GM19238 (cell line): ENCODE measurements at regions not wholly inside any gene's neighbourhood (a gene's known extent, or its start where the extent isn't known, plus 50 kb on each side); places are given as distances from the start of the nearest gene placed in this dataset.
"Not testable (repeated sequence)": the region's sequence is repeated elsewhere in the genome, so short reads cannot be mapped to it uniquely, and the experiment has no call there.

Experiments used
- DNase-seq: peaks from one replicate; pipeline ENCODE4 v3.0.0; 2011; ENCODE audit warnings: low spot score; ENCODE audit not compliant: insufficient read length

GRCh38 chr6:19584207-19584606, 253.0 kb upstream of the ID4 start:
- not testable (repeated sequence) for DNase-seq

- no peak for DNase-seq
Measured at GRCh38 chr6:19587238-19587942, 249.8 kb upstream of the ID4 start.

DNA sequence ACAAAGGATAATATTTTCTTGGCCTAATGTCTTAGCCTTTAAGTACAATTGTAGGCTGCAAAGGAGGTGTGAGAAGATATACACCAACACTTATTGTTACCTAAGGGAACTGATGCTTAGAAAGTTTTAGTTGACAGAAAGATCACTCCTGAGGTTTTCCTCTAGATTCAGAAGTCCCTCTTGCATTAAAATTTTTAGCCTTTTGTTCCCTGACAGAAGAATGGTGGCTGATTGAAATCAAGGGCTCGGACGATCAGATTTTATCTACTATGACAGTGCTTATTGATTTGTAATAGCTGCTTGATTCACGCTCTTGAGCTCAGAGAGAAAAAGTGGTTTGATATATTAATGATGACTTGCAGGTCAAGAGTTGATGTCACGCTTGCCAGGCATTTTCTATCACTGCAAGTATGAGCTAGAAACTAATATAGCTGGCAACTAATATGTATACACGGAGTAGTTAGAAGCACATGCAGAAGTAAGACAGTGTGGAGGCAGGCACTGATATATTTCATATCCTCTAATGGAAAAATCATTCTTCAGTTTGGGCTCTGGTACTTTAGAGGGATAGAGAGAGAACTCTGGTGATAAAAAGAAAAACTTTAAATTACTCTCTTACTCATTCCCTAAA, 246.6 kb upstream of the ID4 start:
- DNase-seq, result no peak

DNA sequence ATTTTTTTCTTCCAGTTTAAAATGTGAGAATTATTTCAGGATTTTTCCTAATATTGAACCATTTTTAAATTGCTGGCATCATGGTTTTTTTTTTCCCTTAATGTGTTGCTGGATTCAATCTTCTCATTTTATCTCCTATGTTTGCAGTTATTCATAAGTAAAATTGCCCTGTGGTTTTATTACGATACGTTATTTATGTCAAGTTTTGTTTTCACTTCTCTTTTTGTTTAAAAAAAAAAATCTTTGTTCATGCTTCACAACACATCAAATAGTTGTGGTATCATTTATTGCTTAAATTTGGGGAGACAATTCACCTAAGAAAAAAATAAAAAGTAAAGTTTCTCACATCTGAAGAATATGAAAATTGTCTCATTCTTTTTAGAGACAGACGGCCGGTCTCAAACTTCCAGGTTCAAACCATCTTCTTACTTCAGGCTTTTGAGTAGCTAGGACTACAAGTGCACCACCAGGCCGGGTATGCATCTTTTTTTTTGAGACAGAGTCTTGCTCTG, 239.3 kb upstream of the ID4 start:
- no peak for DNase-seq

GRCh38 chr6:19599796-19600464, 237.2 kb upstream of the ID4 start:
- no peak for DNase-seq

DNA sequence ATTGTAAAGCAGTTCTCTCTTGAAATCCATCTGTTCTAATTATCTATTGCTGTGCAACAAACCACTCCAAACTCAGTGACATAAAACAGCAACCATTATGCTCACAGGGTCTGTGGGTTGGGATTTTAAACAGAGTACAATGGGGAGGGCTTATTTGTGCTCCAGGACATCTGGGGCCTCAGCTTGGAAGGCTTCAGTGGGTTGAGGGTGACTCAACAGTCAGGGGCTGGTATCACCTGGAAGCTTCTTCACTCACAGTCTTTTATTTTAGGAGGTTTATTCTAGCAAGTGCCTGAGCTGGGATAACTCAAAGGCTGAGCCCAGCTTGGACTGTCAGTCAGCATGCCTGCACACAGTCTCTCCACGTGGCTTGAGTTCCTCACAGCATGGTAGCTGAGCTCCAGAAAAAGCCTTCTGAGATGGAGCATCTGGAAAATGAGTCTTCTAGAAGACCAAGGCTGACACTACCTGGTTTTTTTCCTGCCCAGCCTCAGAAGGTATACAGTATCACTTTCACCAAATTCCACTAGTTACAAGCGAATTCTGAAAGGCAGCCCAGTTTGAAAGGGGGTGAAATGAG, 234.6 kb upstream of the ID4 start:
- DNase-seq, result no peak

DNA sequence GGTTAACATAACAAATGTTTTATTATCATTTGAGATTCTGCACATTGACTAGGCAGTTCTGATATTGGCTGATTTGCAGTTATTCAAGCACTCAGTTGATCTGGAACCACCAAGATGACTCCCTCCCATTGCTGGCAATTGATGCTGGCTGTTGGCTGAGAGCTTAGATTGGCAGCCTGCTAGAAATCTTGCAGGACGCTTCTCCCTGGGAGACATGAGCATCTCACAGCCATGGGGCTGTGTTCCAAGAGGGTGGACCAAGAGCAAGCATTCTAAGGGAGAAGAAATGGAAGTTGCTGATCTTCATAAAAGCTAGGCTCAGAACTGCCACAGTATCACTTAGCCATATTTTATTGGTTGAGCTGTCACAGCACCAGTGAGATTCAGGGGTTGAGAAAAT, 233.4 kb upstream of the ID4 start:
- DNase-seq, result no peak

DNA sequence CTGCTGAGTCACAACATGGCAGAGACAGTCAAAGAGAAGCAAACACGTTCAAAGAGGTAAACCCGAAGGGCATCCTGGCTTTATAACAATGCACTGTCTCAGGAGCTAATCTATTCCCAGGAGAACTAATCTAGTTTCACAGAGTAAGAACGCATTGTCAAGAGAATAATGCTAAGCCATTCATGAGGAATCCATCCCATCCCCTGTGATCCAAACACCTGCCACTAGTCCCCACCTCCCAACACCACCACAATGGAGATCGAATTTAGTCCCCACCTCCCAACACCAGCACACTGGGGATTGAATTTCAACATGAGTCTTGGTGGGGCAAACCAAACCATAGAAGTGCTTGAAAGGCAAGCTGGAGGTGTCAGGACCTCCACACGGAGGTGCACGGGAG, 231.5 kb upstream of the ID4 start:
- DNase-seq, result no peak

- no peak for DNase-seq
Measured at GRCh38 chr6:19608546-19608945, 228.6 kb upstream of the ID4 start.

GRCh38 chr6:19609972-19610641, 227.1 kb upstream of the ID4 start:
- DNase-seq, result no peak

DNA sequence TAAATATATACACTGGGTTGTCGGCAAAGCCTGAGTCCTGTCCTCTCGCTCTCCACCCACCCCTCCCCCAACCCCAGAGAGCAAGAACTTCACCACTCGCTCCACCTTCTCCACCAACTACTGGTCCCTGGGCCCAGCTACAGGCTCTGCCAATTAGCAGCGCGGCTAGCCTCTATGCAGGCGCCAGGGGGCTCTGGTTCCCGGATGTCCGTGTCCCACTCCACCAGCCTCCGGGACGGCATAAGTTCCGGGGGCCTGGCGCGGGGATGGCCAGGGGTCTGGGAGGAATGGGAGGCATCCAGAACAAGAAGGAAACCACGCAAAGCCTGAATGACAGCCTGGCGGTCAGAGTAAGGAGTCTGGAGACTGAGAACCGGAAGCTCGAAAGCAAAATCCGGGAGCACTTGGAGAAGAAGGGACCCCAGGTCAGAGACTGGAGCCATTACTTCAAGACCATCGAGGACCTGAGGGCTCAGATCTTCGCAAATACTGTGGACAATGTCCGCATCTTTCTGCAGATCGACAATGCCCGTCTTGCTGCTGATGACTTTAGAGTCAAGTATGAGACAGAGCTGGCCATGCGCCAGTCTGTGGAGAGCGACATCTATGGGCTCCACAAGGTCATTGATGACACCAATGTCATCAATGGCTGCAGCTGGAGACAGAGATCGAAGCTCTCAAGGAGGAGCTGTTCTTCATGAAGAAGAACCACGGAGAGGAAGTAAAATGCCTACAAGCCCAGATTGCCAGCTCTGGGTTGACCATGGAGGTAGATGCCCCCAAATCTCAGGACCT, 224.3 kb upstream of the ID4 start:
- not testable (repeated sequence) for DNase-seq

DNA sequence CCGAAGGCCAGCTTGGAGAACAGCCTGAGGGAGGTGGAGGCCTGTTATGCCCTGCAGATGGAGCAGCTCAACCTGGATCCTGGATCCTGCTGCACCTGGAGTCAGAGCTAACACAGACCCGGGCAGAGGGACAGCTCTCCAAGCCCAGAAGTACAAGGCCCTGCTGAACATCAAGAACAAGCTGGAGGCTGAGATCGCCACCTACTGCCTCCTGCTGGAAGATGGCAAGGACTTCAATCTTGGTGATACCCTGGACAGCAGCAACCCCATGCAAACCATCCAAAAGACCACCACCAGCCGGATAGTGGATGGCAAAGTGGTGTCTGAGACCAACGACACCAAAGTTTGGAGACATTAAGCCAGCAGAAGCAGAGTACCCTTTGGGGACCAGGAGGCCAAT, 223.5 kb upstream of the ID4 start:
- no peak for DNase-seq

DNA sequence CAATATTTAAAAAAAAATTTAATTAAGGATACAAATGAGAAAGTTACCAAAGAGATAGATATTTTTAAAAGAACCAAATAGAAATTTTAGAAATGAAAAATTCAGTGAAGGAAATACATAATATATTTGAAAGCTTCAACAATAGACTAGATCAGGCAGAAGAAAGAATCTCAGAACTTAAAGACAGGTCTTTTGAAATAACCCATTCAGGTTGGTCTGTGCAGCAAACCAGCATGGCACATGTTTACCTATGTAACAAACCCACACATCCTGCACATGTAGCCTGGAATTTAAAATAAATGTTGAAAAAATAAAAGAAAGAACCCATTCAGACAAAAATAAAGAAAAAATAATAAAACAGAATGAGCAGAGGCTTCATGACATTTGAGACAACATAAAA, 221.1 kb upstream of the ID4 start:
- DNase-seq, result no peak

DNA sequence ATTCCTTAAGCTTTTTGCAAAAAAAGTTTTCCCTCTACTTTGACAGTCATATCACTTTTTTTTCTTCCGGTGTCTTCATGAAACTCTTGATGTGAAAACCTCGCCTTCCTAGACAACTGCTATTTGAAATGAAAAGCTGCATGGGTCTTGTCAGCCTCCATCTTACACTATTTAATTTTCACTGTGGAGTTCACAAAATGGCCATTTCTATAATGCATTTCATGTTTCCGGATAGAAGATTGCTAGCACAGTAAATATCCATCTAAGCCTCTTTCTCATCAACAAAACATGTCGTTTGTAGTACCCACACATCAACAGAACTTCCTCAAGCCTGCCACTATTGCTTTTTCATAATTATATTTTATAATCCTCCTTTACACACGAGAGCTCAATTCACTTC, 204.9 kb upstream of the ID4 start:
- no peak for DNase-seq

GRCh38 chr6:19632786-19633185, 204.4 kb upstream of the ID4 start:
- DNase-seq, result no peak

- DNase-seq, result no peak
Measured at GRCh38 chr6:19635728-19636127, 201.4 kb upstream of the ID4 start.

DNA sequence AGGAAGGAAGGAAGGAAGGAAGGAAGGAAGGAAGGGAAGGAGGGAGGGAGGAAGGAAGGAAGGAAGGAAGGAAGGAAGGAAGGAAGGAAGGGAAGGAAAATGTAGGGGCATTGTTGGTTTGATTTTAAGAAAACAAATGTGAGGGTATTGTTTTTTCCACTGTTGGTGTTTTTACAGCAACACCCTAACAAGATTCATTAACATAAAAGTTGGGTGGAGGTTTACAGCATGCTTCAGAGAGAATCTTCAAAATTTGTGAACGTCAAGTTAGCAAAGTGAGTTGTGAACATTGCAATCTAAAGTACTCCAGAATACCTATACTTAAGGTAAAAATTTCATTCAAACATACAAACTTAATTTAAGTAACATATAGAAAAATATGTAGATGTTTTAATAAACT, 200.2 kb upstream of the ID4 start:
- DNase-seq, result no peak

DNA sequence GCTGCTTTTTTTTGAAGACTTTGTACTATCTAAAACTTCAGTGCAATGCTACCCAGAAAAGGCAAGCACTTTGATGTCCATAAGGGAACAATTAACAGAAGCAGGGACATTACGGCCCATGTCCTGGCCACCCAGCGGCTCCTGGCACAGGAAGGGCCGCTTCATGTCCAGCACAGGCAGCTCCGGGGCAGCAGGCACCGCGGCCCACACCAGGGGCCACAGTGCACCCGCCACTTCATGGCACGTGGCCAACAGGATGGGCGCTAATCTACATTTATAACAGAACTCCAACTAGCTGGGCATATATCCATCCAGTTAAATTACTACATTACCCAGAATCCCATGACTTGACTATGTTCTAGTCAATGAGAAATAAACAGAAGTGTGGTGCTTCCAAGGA, 198.2 kb upstream of the ID4 start:
- DNase-seq, result no peak

GRCh38 chr6:19643287-19643686, 193.9 kb upstream of the ID4 start:
- DNase-seq, result no peak

DNA sequence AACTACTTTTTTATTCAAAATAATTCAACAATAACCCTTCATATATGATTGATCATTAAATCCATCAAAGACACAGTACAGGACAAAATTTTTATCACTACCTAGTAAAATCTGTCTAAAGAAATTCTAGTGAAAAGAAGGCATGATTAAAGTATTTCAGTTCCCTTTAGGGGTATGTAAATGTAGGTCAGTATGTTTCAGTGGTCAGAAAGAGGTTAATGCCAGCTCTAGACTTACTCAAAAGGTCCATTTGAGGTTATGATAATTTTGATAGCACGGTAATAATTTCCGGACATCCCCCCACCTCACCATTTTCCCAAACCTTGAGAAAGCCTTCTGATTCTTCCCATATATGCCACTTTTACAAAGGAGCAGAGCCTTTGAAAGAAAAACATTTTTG, 193.5 kb upstream of the ID4 start:
- no peak for DNase-seq

DNA sequence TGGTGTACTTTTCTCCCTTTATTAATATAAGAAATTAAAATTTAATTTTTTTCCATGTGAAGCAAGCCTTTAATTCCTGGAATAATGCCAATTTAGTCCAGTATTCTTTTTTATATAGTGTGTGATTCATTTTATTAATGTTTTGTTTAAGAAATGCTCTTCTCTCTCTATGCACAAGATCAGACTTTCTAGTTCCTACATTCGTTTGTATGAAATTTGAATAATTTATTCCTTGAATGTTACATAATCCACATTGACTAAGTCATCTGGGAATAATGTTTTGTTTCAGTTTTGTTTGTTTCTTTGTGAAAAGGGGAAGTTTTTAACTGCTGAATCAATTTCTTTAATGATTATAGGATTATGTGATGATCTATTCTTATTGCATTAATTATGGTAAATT, 181.4 kb upstream of the ID4 start:
- no peak for DNase-seq
